ENCODE measurements at regions not wholly inside any gene's neighbourhood (a gene's known extent, or its start where the extent isn't known, plus 50 kb on each side); places are given as distances from the start of the nearest gene placed in this dataset.
A peak's percentile ranks its signal among the peaks of the same experiment; 100 is the strongest.
"Not testable (repeated sequence)": the region's sequence is repeated elsewhere in the genome, so short reads cannot be mapped to it uniquely, and the experiment has no call there.

DNA sequence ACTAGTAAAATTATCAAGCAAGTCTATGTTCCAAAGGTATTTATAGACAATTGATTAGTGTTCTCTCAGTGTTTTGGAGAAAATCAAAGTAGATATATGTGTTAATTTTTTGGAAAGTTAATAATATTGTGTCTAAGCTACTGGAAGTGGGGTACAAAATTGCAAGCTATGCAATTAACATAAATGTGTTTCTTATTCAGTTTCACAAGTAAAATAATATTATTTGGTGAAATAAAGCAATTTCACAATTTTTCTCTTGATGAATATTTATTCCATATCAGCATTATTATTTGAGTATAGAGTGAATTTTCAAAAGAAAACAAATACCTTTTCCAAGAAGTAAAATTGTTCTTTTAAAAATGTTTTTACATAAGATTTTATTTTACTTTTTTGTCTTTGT, 1047.7 kb downstream of the TBL1XR1 start:
- no peak for DNase-seq

DNA sequence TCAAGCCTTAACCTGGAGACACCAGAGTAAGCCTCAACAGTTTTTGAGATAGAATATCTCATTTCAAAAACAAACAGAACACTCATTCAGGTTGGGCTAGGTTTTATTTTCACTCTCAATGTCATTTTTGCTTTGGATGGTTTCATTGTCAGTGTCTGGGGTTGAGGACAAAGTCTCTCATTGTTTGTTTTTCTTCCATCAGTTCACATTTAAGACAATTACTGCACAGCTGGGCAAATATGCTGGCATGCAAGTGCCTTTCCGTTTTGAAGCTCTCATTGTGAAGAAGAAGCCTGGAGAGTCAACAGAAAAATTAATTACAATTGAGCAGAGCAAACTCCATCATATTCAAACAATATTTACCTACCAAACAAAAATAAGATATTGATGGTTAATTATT, 1050.0 kb downstream of the TBL1XR1 start:
- DNase-seq, result no peak

DNA sequence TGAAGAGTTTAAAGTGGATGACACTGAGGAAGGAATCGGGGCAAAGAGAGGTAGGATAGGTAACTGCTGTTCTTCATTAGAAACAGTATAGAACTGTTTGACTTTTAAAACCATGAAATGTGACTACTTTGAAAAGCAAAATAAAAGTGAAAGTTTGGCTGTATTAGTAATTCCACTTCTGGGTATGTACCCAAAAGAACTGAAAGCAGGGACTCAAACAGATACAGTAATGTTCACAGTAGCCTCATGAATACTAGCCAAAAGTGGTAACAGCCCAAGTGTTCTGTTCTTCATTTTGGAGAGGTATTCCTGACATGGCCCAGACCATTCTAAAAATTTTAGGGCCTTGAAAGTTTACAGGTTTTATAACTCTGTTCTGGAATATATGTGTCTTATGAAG, 1055.4 kb downstream of the TBL1XR1 start:
- peak; percentile 10 for DNase-seq

DNA sequence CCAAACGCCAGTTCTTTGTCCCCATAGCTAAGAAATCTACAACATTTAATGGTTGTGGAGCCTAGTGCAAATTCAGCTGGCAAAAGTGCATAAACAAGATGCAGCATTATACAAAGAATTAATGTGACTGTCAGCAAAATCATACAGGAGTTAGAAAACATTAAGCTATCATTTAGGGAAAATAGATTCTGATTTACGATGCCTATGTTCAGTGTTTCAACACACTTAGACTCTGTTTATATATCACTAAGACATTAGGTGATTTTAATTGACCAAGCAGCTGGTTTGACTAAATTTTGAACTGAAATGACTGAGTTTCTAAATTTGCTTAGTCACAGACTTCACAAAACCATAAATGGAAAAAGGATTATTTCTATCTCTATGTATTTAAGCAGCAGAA, 1076.8 kb downstream of the TBL1XR1 start:
- no peak for DNase-seq

DNA sequence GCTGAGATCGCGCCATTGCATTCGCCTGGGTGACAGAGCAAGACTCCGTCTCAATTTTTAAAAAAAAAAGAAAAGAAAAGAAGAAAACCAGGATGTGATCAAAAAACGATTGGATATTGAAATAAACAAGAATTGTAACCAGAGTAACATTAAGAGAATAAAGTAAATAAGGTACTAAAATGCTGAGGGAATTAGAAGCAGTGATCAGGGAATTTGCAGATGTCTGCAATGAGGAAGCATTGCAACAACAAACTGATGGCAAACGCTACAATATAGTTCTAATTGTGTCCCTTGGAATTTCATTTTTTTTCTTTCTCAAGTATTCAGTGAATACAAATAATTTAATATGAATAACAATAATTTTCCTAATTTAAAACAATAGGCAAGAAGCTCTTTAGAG, 1077.5 kb downstream of the TBL1XR1 start:
- DNase-seq, result no peak

DNA sequence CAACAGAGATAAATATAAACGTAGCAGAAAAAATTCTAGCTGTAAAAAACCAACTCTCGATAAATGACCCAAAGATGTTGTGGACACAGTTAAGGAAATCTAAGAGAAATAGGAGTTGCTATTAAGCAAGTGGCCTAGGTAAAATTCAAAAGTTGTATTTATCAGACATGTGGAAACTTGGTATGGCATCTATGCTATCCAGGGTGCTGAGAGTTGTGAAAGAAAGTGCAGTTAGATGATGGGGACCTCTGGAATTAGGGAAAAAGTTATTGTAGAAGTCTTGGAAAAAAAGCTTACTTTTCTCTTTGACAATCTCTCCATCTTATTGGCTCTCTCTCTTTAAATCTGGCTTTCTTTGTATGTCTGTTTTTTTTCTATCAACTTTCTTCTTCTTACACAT, 1090.9 kb downstream of the TBL1XR1 start:
- DNase-seq, result no peak

DNA sequence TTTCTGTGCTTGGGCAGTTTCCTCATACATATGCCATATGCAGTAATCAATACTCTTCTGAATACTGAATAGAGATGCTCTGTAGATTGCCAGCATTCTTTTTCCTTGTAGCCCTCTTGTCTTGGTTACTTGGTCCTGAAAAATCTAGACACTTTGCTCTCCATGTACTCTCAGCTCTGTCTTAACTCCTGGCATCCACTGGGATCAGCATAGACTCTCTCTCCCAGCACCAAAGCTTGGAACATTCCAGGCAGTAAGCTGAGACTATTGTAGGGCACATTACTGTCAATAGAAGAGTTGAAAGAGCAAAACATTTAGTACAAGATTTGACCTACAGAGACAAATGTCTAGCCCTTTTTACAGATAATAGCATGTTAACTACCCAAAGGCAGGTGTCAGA, 1100.3 kb downstream of the TBL1XR1 start:
- DNase-seq, result no peak

DNA sequence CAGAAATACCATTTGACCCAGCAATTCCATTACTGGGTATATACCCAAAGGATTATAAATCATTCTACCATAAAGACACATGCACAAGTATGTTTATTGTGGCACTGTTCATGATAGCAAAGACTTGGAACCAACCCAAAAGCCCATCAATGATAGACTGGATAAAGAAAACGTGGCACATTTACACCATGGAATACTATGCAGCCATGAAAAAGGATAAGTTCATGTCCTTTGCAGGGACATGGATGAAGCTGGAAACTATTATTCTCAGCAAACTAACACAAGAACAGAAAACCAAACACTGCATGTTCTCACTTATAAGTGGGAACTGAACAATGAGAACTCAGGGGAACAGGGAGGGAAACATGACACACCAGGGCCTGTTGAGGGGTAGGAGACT, 1103.4 kb downstream of the TBL1XR1 start:
- not testable (repeated sequence) for DNase-seq

DNA sequence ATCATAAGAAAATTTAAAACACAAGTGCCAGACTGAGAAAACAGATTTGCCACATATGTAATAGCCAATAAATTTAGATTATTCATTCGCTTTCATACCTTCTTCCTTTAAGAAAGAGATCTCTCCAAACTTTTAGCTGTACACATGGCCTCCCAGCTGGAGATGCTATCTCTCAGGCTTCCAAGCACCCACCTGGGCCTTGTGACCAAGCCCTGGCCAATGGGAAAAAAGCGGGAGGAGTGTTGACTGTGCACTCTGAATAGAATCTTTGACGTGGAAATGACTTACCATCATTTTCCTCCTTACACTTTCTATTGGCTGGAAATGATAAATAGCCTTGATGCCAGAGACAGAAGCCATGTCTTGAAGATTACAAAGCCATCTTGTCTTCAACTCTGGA, 1106.6 kb downstream of the TBL1XR1 start:
- DNase-seq, result no peak

DNA sequence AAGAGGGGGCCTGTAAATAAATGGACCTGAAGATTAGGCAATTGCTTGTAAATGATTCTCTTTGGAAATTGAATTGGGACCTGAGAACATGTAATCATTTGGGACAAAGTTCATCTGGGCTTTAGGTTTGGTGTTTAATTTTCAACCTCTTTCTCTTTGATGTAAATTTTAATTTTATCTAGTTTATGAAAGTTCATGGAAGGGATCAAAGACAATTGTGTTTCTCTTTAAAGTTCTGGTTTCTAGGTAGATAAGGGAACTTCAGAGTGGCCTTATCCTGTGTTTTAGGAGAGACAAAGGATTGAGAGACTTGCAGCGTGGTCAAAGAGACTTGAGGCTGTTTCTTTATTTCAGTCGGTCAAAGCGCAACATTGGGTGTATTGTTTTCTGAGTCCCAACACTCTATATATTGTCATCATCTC, 1108.3 kb downstream of the TBL1XR1 start:
- no peak for DNase-seq

DNA sequence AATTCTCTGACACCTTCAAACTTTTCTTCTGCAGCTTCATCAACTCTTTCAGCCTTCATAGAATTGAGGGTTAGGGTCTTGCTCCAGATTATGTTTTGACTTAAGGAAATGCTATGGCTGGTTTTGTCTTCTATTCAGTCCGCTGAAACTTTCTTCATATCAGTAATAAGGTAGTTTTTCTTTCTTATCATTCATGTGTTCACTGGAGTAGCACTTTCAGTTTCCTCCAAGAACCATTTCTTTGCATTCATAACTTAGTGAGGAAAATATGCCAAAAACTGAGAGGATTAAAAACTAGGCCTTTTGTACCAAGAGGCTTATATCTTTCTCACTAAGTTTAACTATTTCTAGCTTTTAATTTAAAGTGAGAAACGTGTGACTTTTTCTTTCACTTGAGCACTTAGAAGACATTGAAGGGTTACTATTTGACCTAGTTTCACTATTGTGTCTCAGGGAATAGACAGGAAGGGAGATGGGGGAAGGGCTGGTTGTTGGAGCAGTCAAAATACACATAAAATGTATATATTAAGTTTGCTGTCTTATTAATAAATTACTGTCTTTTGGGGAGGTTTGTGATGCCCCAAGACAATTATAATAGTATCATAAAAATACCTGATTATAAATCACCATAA, 1110.1 kb downstream of the TBL1XR1 start:
- DNase-seq, result peak; percentile 33

DNA sequence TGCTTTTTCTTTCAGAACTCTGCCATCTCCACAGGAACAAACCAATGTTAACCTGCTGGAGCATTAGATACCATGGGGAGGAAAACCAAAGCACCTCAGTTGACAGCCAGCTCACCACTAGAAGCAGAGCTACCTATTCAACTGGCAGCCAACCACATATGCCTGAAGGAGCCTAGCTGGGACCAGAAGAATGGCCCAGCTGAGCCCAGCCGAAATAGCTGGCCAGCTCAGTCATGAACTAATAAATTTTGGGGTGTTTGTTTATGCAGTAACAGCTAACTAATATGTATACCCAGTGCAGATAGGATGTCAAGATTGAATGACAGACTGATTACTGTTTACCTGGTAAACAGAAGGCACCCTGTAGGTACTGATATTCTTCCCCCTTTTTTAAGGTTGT, 1117.5 kb downstream of the TBL1XR1 start:
- no peak for DNase-seq

DNA sequence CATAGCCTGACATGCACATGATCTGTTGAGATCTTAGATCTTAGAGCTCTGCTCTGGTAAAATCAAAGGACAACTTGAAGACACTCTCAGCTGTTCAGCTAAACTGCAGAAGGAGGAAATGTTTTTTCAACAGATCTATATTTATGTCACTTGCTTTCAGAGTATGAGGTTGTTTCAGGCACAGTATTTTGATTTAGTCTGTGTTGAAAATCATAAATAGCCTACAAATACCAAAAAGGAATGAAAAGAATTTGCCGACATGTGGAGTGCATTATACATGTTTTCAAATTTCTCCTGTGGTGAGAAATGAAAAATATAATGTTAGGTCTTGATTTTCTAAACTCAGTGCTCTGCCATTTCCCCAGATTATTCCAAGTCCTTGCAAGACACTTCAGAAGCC, 1118.4 kb downstream of the TBL1XR1 start:
- no peak for DNase-seq

DNA sequence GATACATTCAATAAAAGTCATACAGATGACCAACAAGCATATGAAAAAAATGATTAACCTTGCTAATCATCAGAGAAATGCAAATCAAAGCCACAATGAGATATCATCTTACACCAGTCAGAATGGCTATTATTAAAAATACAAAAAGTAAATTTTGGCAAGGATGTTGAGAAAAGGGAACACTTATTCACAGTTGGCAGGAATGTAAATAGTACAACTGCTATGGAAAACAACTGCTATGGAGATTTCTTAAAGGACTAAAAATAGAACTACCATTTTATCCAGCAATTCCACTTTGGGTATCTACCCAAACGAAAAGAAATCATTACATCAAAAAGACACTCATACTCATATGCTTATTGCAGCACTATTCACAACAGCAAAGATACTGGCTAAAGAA, 1121.8 kb downstream of the TBL1XR1 start:
- DNase-seq, result no peak

DNA sequence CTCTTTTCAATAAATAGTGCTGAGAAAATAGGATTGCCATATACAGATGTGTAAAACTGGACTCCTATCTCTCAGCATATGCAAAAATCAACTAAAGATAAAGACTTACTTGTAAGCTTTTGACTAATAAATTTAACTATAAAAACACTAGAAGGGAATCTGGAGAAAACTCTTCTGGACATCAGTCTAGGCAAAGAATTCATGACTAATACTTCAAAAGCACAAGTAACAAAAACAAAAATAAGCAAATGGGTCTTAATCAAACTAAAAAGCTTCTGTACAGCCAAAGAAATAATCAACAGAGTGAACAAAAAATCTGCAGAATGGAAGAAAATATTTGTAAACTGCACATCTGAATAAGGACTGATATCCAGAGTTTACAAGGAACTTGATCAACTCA, 1122.2 kb downstream of the TBL1XR1 start:
- no peak for DNase-seq

DNA sequence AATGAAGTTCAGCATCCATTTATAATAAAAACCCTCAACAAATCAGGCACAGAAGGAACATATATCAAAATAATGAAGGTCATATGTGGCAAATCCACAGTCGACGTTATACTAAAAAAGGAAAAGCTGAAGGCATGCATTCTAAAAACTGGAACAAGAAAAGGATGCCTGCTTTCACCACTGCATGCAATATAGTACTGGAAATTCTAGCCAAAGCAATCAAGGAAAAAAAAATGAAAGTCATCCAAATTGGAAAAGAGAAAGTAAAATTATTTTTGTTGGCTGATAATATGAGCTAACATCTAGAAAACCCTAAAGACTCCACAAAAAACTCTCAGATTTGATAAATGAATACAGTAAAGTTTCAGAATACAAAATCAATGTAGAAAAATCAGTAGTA, 1123.2 kb downstream of the TBL1XR1 start:
- DNase-seq, result no peak

DNA sequence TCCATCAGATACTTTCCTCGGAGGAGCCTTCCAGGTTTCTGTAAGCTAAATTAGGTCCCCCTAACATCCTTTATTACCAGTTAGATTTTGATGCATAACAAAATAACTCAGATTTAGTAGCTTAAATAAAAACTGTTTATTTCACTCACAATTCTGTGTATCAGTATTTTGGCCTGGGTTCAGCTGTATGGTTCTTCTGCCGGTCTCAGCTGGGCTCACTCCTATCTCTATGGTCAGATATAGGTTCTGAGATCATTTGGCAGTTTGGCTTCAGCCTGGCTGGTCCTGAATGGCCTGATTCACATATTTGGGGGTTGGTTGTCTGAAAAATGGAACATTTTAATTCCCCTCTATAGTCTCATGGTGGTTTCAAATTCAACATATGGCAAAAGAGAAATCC, 1125.3 kb downstream of the TBL1XR1 start:
- DNase-seq, result no peak

DNA sequence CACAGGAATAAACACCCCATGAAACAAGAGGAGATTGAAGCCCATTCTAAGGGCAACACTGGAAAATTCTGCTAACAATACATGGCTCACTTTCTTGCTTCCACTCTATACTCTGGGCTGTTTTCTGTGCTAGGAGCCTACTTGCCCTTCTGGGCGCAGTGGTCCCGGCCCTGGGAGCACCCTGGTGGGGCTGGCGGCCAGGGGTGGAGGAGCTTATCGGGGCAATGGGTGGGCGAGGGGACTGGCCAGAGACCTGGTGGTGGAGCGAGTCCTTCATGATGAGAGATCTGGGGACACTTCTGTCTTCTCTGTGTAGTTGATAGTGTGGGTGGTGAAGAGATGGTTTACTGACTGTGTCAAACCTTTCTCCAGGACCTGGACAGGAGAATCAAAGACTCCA, 1128.5 kb downstream of the TBL1XR1 start:
- no peak for DNase-seq

DNA sequence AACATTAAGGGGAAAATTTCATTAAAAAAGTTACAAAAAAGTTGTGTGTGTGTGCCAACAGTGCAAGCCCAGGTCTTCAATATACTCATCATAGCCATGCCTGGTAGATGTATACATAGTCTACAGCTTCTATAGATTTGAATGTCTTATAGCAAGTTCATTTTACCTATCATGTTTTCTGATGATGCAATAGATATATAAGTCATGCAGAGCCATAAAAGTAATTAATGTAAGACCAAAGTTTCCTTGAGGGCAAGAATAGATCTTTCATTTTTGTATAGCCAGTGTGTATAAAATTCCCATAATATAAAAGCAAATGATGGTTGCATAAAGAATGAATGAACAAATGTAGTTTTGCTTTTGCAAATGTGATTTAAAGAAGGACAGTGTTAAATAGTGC, 1138.4 kb downstream of the TBL1XR1 start:
- DNase-seq, result no peak

DNA sequence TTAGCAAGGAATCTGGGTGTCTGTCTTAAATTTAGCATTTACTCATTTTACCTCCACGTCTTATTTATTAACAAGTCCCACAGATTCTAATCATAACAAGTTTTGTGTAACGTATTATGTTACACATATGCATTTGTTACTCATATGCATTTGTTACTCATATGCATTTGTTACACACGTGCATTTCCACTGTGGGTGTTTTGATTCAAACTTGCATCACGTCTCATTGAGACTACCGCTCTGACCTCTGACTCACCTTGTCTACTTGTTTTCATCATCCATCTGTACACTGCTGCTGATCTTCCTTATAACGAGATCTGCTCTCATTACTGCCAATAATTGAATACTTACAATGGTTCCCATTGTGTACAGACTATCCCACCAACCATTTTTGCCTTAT, 1141.4 kb downstream of the TBL1XR1 start:
- no peak for DNase-seq

DNA sequence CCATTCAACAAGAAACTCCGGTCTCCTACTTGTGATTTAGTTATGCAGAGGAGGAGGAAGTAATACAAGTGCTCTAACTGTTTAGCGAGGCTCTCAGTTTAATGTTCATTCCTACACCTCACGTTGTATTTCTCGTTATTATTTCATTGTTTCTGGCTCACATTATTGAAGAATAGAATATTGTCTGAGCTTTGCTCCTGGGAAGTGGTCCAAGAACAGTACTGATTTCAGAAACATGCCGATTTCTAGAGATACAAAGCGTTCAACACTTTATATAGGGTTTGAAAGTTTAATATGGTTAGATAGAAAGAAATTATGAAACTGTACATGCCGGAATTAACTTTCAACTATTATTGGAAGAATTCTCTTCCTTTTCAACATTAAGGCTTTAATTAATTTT, 1145.5 kb downstream of the TBL1XR1 start:
- DNase-seq, result no peak

DNA sequence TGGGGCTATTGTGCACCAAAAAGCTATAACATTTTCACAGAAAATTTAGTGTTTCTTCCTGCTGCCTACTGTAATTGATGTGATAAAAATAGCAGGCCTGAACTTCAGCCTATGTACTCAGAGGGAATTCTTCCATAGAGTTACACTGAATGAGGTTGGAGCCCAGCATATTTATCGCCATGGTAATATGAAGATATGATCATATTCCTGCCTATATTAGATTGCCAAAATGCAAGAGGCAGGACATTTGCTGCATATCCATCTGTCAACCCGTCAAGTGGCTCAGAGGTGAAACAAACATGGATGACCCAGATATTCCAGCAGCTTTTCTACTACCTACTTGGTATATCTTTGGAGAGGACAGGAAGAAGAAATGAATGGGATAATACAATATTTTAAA, 1150.6 kb downstream of the TBL1XR1 start:
- no peak for DNase-seq

DNA sequence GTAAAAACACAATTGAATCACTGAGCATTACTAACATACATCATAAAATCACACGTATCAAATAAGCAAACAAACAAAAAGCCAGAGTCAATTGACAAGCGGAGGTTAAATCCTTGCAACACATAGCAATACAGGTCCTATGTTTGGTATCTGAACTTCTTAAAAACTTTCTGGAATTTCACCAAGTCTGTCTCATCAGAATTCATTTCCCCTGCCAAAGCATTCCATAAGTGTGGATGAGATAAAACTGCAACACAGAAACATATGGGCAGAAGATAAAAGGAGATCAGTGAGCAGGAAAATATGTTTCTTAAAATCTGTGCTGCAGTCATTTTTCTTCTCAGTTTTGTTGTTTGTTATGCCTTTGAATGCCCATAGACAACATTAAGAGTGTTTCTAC, 1155.5 kb downstream of the TBL1XR1 start:
- DNase-seq, result no peak

DNA sequence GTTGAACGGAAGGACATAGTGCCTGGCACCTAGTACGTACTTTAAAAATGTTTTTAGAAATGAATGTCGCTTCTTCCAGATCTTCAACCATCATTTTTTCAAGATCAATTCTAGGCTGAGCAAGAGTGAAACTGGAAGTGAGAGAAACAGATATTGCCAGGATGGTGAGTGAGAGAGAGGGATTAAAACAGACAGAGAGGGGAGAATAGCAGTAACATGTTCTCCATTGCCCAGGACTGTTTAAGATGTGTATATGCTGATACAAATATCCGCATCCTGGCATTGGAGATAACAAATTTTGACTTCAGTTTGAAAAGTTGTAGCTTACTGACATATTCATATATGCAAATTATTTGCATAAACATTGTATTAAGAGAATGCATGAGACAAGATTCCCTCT, 1156.1 kb downstream of the TBL1XR1 start:
- DNase-seq, result no peak

DNA sequence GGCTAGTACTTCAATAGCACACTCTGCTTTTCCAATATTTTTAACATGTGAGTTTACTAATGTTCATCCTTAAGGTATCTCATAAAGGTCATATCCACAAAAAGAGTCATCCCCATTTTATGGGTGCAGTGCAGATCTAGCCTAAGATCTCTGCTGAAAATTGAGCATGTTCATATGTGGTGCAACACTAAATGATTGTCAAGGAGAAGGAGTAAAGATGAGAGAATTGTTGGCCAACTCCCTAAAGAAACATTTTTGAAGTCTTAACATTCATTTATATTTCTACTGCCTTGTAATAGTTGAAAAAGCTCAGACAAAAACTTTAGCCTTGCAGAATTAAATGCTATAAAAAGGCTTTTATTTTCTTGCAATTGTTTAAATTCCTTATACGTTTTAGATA, 1159.6 kb downstream of the TBL1XR1 start:
- no peak for DNase-seq

DNA sequence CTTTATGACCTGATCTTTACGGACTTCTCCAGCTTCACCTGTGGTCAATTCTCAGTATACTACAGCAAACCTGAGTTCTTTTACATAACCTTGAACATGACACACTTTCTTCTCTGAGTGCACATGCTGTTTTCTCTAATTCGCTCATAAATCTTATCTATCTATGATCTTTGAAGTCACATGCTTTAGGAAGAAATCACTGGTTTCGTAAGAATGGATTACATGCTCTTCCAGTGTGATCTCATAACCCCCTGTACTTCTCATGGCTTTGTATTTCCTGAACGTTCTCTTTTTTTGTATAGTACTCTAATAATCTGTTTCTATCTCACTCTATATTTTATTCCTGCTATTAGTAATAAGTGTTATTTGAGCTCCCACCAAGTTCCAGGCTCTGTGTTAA, 1165.2 kb downstream of the TBL1XR1 start:
- DNase-seq, result no peak

Data from OCI-M1 (cell line).